ENCODE measurements at regions not wholly inside any gene's neighbourhood (a gene's known extent, or its start where the extent isn't known, plus 50 kb on each side); places are given as distances from the start of the nearest gene placed in this dataset.
"Not testable (repeated sequence)": the region's sequence is repeated elsewhere in the genome, so short reads cannot be mapped to it uniquely, and the experiment has no call there.

DNA sequence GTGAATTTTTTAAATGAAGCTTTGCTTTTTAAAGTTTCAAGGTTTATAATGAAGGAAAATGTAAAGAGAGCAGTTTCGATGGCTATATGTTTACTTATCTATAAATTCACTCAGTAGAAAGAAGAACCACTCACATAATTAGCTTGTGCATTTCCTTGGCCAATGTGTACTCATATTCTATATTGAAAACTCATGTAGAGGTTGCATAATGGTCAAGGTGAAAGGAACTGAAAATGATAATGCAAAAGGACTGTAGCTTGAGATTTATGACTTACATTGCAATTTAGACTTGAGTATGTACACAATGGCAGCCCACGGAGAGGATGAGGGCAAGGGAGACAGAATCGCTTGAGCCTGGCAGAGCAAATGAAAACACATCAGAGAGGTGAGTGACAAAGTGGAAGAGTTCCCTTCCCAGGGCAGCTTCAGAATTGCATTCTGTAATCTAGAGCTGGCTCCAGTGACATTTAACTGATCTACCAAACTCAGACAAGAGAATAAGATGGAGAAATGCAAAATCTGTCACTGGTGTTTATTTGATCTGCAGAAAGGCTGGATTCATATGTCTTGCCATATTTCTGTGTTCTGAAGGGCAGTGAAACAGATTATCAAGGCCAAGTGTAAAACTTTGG lies 191.8 kb downstream of the TMEM200A start:
- no peak for DNase-seq (ENCODE audit: low read depth in 2 of 2)

DNA sequence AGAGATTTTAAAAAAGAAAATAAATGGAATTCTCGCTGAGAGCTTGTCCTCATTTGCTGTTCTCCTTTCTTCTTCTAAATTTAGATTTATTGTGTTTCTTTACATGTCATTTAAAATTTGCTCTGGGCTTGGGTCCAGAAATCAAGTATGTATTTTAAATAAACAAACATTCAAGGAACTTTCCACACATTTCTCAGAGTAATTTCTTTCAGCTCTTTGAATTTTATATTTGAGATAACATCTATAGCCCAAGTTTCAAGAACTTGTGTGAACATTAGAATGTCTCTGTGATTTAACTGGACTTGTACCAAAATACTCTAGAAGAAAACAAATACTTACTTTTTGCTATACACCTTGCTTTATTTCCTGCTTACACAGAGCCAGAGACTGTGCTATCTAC lies 192.3 kb downstream of the TMEM200A start:
- no peak for DNase-seq (ENCODE audit: low read depth in 2 of 2)

DNA sequence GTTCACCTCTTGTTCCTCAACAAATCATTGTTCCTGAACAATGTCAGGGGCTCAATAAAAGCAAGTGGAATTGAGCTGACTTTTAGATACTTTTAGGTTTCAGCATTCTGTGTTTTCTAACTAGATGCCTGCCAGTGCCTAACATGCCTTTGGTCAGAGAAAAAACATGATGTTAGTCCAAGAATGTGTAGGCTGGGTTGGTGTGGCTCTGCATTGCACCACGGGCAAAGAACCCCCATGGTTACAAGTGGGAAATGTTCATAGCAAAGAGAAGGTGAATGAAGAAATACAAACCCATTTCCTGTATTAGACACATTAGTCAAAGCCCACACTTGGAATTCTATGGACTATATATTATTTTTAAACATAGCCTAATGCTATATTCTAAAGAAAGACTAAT lies 193.3 kb downstream of the TMEM200A start:
- DNase-seq (ENCODE audit: low read depth in 2 of 2), result no peak

GRCh38 chr6:130560231-130560630 lies 194.4 kb downstream of the TMEM200A start:
- DNase-seq (ENCODE audit: low read depth in 2 of 2), result no peak

- DNase-seq (ENCODE audit: low read depth in 2 of 2), result not testable (repeated sequence)
Observed at GRCh38 chr6:130561159-130561558, 195.3 kb downstream of the TMEM200A start.

DNA sequence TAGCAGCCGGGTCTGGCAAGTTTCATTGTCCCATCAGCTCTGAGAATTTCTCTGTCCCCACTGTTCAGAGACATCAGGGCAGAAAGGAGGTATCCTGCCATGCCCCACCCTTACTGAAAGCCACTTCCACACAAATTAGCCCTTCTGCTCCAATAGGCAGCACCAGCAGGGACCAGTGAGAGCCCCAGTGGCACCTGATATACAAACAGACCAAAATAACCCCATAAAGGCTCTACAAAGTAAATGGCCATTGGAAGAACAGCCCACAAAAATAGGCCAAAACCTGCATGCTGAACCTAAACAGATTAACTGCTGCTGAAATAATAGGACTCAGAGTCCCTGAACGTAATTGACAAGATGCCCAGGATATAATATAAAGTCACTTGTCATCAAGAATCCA lies 199.9 kb downstream of the TMEM200A start:
- DNase-seq (ENCODE audit: low read depth in 2 of 2), result no peak

DNA sequence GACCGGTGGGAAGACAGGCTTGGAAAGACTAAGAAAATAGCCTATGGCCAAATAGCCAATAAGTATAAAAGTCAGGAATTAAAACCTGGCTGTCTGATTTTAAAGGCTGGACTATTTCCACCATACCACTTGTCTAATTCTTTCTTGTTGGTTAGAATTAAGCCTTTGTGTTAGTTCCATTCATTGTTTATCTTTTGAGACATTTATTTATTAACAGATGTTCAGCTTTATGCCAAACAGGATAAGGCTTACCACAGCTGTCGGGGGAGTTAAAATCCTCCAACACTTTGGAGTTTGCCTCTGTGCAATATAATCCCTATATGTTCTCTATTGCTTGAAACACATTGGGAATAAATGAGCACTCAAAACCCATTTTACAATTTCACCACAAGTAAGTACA lies 208.3 kb downstream of the TMEM200A start:
- DNase-seq (ENCODE audit: low read depth in 2 of 2), result no peak

DNA sequence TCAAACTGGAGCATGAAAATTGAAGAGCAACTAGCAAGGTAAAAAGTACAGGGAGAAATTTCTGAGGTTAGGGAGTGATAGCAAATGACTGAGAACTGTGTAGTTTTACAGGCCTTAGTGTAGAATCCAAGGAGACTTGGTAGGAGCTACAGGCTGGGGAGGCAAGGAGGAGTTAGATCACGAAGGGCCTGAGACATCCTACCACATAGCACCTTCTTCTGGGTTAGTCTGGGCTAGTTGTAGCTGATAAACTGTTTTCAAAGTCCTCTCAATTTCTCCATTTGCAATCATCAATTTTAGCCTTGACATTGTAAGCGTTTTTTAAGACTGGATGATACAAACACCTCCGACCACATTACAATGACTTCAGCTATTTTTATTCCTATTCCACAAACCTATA lies 209.7 kb downstream of the TMEM200A start:
- DNase-seq (ENCODE audit: low read depth in 2 of 2), result no peak

- peak in 1 of 2 donors; percentile 30 for DNase-seq (ENCODE audit: low read depth in 2 of 2)
Observed at GRCh38 chr6:130575971-130576370, 210.2 kb downstream of the TMEM200A start.

DNA sequence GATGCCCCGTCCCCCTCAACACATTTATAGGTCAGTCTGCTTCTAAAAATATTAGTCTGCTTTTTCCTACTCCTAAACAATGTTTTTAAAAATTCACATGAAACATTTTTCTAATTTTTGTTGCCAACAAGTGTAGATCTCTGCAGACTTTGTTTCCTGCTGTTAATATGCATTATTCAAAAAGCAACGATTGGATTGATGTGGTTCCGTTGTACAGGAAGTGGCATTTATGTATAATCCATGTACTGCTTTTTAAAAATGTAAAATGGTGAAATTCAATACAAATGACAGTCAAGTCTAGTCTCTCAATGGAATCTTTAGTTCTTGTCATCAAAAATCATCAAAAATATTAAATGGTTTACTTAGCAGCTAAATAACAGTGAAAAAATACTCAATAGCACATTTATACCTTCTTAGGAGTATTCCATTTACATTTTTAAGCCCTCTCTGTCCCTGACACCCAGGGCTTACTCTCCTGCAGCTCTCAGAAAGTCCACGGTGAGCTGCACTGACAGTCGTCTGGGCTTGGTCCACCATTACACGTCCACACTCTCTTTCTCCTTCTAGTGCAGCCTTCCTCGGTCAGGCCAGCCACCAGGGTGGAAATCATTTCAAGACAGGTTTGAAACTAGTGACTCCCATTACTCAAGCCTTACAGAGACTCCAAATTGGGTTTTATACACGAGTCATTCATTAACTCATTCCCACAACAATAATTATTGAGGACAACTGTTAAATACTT lies 211.5 kb downstream of the TMEM200A start:
- no peak for DNase-seq (ENCODE audit: low read depth in 2 of 2)

- no peak for DNase-seq (ENCODE audit: low read depth in 2 of 2)
Observed at GRCh38 chr6:130578713-130579112, 212.9 kb downstream of the TMEM200A start.

DNA sequence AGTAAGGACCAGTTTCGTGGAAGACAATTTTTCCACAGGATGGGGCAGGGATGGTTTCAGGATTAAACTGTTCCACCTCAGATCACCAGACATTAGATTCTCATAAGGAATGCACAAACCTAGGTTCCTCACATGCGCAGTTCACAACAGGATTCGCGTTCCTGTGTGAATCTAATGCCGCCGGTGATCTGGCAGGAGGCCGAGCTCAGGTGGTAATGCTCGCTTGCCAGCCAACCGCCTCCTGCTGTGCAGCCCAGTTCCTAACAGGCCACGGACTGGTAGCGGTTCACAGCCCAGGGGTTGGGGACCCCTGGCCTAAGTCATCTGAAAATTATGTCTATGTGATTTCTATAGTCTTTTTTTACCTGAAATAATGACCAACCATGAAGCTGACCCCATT lies 217.5 kb downstream of the TMEM200A start:
- no peak for DNase-seq (ENCODE audit: low read depth in 2 of 2)

DNA sequence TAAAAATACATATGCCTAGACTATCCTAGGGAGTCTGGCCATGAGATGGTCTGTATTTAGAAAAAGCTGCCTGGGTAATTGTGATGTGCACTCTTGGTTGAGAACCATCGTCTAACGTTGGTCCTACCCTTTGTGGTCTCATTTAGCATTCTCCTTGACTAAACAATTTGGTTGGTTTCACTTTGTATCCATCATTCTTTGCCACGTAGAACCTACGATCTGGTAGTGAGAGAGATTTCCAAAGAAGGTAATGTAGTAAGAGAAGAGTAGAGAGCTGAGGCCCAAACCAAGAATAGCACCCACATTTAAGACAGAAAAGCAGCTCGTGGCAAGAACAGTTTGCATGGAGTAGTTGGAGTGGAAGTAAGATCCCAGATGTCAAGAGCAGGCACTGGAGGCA lies 219.8 kb downstream of the TMEM200A start:
- no peak for DNase-seq (ENCODE audit: low read depth in 2 of 2)

DNA sequence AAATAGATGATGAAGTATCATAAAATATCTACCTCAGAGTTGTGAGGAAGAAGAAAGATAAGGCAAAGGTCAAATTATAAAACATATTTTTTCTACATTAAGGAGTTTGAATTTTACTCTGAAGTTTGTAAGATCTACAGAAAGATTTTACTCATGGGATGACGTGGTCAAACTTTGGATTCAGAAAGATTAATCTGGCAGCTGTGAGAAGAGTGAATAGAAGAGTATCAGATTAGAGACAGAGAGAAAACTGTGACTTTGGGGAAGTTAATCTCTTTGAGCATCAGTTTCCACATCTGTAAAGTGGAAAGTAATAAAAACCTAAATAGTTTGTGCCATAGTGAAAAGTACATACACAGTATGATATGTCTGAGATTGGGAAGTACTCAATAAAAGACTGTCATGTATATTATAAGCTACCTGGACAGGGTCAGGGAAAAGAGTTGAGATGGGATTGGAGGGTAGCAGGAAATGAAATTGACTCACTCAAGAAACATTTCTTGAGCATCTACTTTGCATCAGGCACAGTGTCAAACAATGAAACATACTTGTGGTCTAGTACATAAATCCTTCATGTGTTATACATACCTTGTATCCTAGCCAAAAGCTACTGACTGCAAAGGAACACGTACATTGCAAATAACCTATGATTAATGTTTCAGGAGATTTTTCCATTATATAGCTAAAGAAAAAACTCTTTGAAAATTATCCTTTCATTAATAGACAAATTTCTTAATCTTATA lies 222.1 kb downstream of the TMEM200A start:
- DNase-seq (ENCODE audit: low read depth in 2 of 2), result no peak

- DNase-seq (ENCODE audit: low read depth in 2 of 2), result no peak
Observed at GRCh38 chr6:130593200-130593599, 227.4 kb downstream of the TMEM200A start.

DNA sequence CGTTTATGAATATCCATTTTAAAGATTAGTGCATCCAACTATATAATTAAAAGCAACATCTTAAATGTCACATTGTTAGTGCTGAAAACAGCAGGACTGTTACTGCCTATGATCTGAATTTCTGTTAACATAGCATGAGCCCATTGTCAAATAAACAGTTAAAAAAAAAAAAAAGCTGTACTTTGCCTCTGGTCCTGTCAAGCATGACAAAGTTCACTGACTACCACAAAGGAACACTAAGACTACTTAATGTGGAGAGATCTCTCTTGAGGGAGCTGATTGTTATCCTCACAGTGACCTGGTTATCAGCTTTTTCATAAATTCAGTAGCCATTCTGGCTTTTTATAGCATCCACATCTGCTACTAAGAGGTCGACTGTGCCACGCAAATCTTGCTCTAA lies 228.1 kb downstream of the TMEM200A start:
- no peak for DNase-seq (ENCODE audit: low read depth in 2 of 2)

- no peak for DNase-seq (ENCODE audit: low read depth in 2 of 2)
Observed at GRCh38 chr6:130598021-130598989, 228.9 kb upstream of the SMLR1 start.

- no peak for DNase-seq (ENCODE audit: low read depth in 2 of 2)
Observed at GRCh38 chr6:130600880-130601341, 226.3 kb upstream of the SMLR1 start.

- DNase-seq (ENCODE audit: low read depth in 2 of 2), result peak in 1 of 2 donors; percentile 12
Observed at GRCh38 chr6:130602151-130602770, 224.9 kb upstream of the SMLR1 start.

DNA sequence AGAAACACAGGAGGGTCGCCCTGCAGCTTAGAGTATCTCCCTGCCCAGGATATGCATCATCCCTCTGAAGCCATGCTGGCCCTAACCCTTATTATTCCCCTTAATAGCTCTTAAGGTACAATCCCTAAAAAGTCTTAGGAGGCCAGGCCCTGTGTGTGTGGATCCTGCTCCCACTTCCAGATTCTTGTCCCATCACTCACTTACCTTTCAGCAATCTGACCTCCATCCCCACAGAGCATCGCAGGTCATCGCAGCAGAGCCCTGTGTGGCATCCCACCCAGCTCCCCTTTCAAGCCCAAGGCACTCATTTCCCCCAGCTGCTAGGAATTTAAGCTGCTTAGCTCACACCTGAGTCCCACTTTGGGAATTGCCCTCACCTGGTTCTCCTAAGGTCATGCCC lies 223.8 kb upstream of the SMLR1 start:
- DNase-seq (ENCODE audit: low read depth in 2 of 2), result no peak

- no peak for DNase-seq (ENCODE audit: low read depth in 2 of 2)
Observed at GRCh38 chr6:130604841-130605399, 222.3 kb upstream of the SMLR1 start.
